CD14-positive monocyte (primary cell): ENCODE measurements at regions not wholly inside any gene's neighbourhood (a gene's known extent, or its start where the extent isn't known, plus 50 kb on each side); places are given as distances from the start of the nearest gene placed in this dataset.

Experiments used
- DNase-seq, 3 donors: peaks; one replicate each; pipeline ENCODE4 v3.0.0-alpha.2; 2011 to 2022
- H2AFZ ChIP-seq: 2 replicates; pipeline ENCODE4 v1.6.0; 2012; ENCODE audit warnings: mild to moderate bottlenecking, low read depth, low read length, inconsistent platforms; ENCODE audit not compliant: insufficient read depth, poor library complexity, severe bottlenecking
- H3K27ac ChIP-seq, 2 donors: 1 replicate in 1 of 2; 2 replicates in 1 of 2; pipeline ENCODE4 v1.5.1; 2012 to 2013; ENCODE audit warnings: low read length in 2 of 2, control low read depth in 1 of 2, inconsistent platforms in 1 of 2, low read depth in 1 of 2, mild to moderate bottlenecking in 1 of 2
- H3K27me3 ChIP-seq, 2 donors: one replicate each; pipeline versions ENCODE4 v1.6.0 to v1.6.1; 2011 to 2013; ENCODE audit warnings: low read length in 2 of 2; ENCODE audit not compliant: control insufficient read depth in 2 of 2, insufficient read depth in 2 of 2
- H3K36me3 ChIP-seq, 2 donors: replicated peaks in 1 of 2; 1 replicate in 1 of 2; 2 replicates in 1 of 2; pipeline versions ENCODE4 v1.5.1 to v1.6.1; 2012 to 2013; ENCODE audit warnings: low read length in 2 of 2, control low read depth in 1 of 2, inconsistent platforms in 1 of 2, mild to moderate bottlenecking in 1 of 2; ENCODE audit not compliant: insufficient read depth in 2 of 2, control insufficient read depth in 1 of 2
- H3K4me1 ChIP-seq, 2 donors: 1 replicate in 1 of 2; 2 replicates in 1 of 2; pipeline versions ENCODE4 v1.5.1 to v1.6.1; 2012 to 2013; ENCODE audit warnings: low read length in 2 of 2, control low read depth in 1 of 2, inconsistent platforms in 1 of 2, mild to moderate bottlenecking in 1 of 2, moderate library complexity in 1 of 2; ENCODE audit not compliant: insufficient read depth in 2 of 2, control insufficient read depth in 1 of 2
- H3K4me2 ChIP-seq: replicated peaks from 2 replicates; pipeline ENCODE3; 2012; ENCODE audit warnings: low read length, moderate library complexity, mild to moderate bottlenecking; ENCODE audit not compliant: poor library complexity, severe bottlenecking; ENCODE audit errors: extremely low read depth
- H3K4me3 ChIP-seq, 3 experiments: fragments of 200-600 bp in 1 of 3; sonication (generic) in 1 of 3; replicated peaks in 1 of 3; 1 replicate in 2 of 3; 2 replicates in 1 of 3; pipeline ENCODE4 v1.5.1; 2011 to 2013; ENCODE audit warnings: low read length in 3 of 3, mild to moderate bottlenecking in 3 of 3, control low read depth in 2 of 3, low read depth in 2 of 3, inconsistent platforms in 1 of 3, moderate library complexity in 1 of 3
- H3K79me2 ChIP-seq: 2 replicates; pipeline ENCODE4 v1.6.0; 2012; ENCODE audit warnings: mild to moderate bottlenecking, control low read depth, inconsistent platforms, low read length, moderate library complexity; ENCODE audit not compliant: insufficient read depth
- H3K9ac ChIP-seq: 2 replicates; pipeline ENCODE4 v1.6.0; 2017; ENCODE audit warnings: low read length, mild to moderate bottlenecking; ENCODE audit not compliant: insufficient read depth, poor library complexity, severe bottlenecking
- H3K9me3 ChIP-seq, 2 donors: replicated peaks in 1 of 2; 1 replicate in 1 of 2; 2 replicates in 1 of 2; pipeline versions ENCODE4 v1.5.1 to v1.6.1; 2012 to 2013; ENCODE audit warnings: low read length in 2 of 2, control low read depth in 1 of 2; ENCODE audit not compliant: control insufficient read depth in 1 of 2, insufficient read depth in 1 of 2
- H4K20me1 ChIP-seq: 2 replicates; pipeline ENCODE4 v1.6.0; 2012; ENCODE audit warnings: mild to moderate bottlenecking, low read length, control low read depth, moderate library complexity; ENCODE audit not compliant: insufficient read depth
- H3K27ac Mint-ChIP-seq, 7 donors: one replicate each; pipeline ENCODE4 v1.8.0; 2020; ENCODE audit warnings: mild to moderate bottlenecking in 7 of 7, mixed read lengths in 7 of 7, moderate library complexity in 6 of 7, inconsistent platforms in 2 of 7
- H3K27me3 Mint-ChIP-seq, 3 donors: one replicate each; pipeline ENCODE4 v1.8.0; 2021 to 2022; ENCODE audit warnings: low read depth in 3 of 3, mild to moderate bottlenecking in 3 of 3, mixed read lengths in 3 of 3, moderate library complexity in 3 of 3, inconsistent platforms in 1 of 3
- H3K36me3 Mint-ChIP-seq, 2 donors: one replicate each; pipeline ENCODE4 v1.8.0; 2020; ENCODE audit warnings: mixed read lengths in 2 of 2, inconsistent platforms in 1 of 2, mild to moderate bottlenecking in 1 of 2
- H3K4me1 Mint-ChIP-seq: one replicate; pipeline ENCODE4 v1.8.0; 2020; ENCODE audit warnings: mild to moderate bottlenecking, mixed read lengths
- H3K4me3 Mint-ChIP-seq, 2 donors: one replicate each; pipeline ENCODE4 v1.8.0; 2020; ENCODE audit warnings: mild to moderate bottlenecking in 2 of 2, mixed read lengths in 2 of 2, moderate library complexity in 1 of 2
- H3K9me3 Mint-ChIP-seq, 7 donors: one replicate each; pipeline ENCODE4 v1.8.0; 2020 to 2022; ENCODE audit warnings: mixed read lengths in 7 of 7, mild to moderate bottlenecking in 6 of 7, moderate library complexity in 6 of 7, inconsistent platforms in 2 of 7
- WGBS: methylation state at CpG from one replicate; pipeline ENCODE4 v1.1.5; 2013; ENCODE audit warnings: missing lambda C conversion rate; ENCODE audit not compliant: insufficient coverage; 5-methylcytosine and 5-hydroxymethylcytosine counted together
- intact Hi-C, 2 donors: fragments of 100-400 bp; cut with micrococcal nuclease; formaldehyde crosslinking; loops; one replicate each; pipeline versions ENCODE4 v1.15.0 to v1.15.1; 2023
- TF ChIP-seq, protein P1 (sequence below): fragments of 200-600 bp; IDR thresholded peaks from one replicate; pipeline ENCODE4 v1.8.0; 2022; ENCODE audit warnings: antibody characterized with exemption, mild to moderate bottlenecking

DNA sequence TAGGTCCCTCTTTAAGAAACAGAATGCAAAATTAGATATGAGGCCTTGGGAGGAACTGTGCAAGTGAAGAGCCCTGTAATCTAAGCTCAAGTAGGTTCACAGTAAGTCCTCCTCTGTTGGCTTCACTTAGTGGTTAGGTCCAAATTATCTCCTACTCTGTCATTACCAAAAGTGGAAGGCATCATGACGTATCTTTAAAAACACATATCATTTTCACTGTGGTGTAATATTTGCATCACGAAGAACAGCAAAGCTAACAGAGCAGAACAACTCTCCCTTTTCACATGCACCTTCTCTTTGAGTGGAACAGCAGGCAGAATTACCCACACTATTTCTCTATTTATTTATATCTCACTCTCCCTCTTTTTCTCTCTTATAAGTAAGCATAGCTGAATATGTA, 240.5 kb upstream of the CCNH start:
- peaks cover 0 to 8% (median 0%) of the 10 kb centered on the region in 7 donors for H3K9me3 Mint-ChIP-seq
- no peak overlapping the region for H3K4me3 Mint-ChIP-seq
- TF ChIP-seq, protein P1, sequence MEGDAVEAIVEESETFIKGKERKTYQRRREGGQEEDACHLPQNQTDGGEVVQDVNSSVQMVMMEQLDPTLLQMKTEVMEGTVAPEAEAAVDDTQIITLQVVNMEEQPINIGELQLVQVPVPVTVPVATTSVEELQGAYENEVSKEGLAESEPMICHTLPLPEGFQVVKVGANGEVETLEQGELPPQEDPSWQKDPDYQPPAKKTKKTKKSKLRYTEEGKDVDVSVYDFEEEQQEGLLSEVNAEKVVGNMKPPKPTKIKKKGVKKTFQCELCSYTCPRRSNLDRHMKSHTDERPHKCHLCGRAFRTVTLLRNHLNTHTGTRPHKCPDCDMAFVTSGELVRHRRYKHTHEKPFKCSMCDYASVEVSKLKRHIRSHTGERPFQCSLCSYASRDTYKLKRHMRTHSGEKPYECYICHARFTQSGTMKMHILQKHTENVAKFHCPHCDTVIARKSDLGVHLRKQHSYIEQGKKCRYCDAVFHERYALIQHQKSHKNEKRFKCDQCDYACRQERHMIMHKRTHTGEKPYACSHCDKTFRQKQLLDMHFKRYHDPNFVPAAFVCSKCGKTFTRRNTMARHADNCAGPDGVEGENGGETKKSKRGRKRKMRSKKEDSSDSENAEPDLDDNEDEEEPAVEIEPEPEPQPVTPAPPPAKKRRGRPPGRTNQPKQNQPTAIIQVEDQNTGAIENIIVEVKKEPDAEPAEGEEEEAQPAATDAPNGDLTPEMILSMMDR: no peak
- no peaks in the 10 kb centered on the region for H3K36me3 Mint-ChIP-seq
- Histone ChIP-seq H3K79me2 (no peaks in the 10 kb centered on the region), H3K4me3 (no peak overlapping the region), H3K9ac (no peak overlapping the region), H3K9me3 (no peaks in the 10 kb centered on the region), H4K20me1 (no peaks in the 10 kb centered on the region), H2AFZ (no peak overlapping the region), H3K4me1 (no peaks in the 10 kb centered on the region), H3K4me2 (no peak overlapping the region), H3K27ac (no peak overlapping the region), H3K36me3 (no peaks in the 10 kb centered on the region), H3K27me3 (no peaks in the 10 kb centered on the region)
- no peak overlapping the region for H3K27ac Mint-ChIP-seq
- WGBS: 90% methylated on average over 2 of the region's 2 CpGs
- no peaks in the 10 kb centered on the region for H3K4me1 Mint-ChIP-seq
- no peak for DNase-seq
- peaks cover 0 to 1% (median 0%) of the 10 kb centered on the region in 3 donors for H3K27me3 Mint-ChIP-seq
- intact Hi-C loops: no loop called here

DNA sequence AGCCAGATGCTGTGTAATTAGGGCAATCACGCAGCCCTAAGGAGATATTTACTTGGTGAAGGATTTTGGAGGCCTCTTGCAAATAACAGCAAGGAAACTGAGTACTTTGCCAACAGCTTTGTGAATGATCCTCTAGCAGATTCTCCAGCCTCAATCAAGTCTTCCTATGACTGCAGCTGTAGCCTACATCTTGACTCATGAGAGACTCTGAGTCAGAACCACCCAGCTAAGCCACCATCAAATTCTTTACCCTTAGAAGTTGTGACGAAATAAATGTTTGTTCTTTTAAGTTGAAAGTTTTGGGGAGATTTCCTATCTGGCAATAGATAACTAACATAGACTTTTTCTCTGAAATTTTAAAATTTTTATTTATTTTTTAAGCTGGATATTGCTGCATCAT, 237.6 kb upstream of the CCNH start:
- Histone ChIP-seq H3K27ac (no peak overlapping the region), H3K4me2 (no peak overlapping the region), H3K79me2 (no peaks in the 10 kb centered on the region), H3K36me3 (no peaks in the 10 kb centered on the region), H3K4me3 (no peak overlapping the region), H3K27me3 (no peaks in the 10 kb centered on the region), H3K9ac (no peak overlapping the region), H3K4me1 (no peaks in the 10 kb centered on the region), H4K20me1 (no peaks in the 10 kb centered on the region), H3K9me3 (no peaks in the 10 kb centered on the region), H2AFZ (no peak overlapping the region)
- Mint-ChIP-seq H3K36me3 (no peaks in the 10 kb centered on the region), H3K27ac (no peak overlapping the region), H3K27me3 (peaks cover 0 to 1% (median 0%) of the 10 kb centered on the region in 3 donors), H3K4me3 (no peak overlapping the region), H3K9me3 (peaks cover 0 to 2% (median 0%) of the 10 kb centered on the region in 7 donors), H3K4me1 (no peaks in the 10 kb centered on the region)
- intact Hi-C loops: no loop called here
- no peak for DNase-seq
- TF ChIP-seq, protein P1: no peak
- WGBS: no CpG with 5 or more reads among the region's 2 CpGs
